Chondrocyte (in vitro differentiated cells): ENCODE measurements at regions not wholly inside any gene's neighbourhood (a gene's known extent, or its start where the extent isn't known, plus 50 kb on each side); places are given as distances from the start of the nearest gene placed in this dataset.

Source experiments
- DNase-seq: peaks from one replicate; pipeline ENCODE4 v3.0.0; 2021; ENCODE audit warnings: mixed read lengths, low spot score
- H3K27ac Mint-ChIP-seq: one replicate; pipeline ENCODE4 v1.8.0; 2021; ENCODE audit warnings: mild to moderate bottlenecking, moderate library complexity, mixed read lengths; ENCODE audit not compliant: unreplicated experiment
- H3K27me3 Mint-ChIP-seq: 2 replicates; pipeline ENCODE4 v1.8.0; 2021; ENCODE audit warnings: low read depth, mixed read lengths
- H3K36me3 Mint-ChIP-seq: 2 replicates; pipeline ENCODE4 v1.8.0; 2021; ENCODE audit warnings: low read depth, mixed read lengths
- H3K4me1 Mint-ChIP-seq: 2 replicates; pipeline ENCODE4 v1.8.0; 2021; ENCODE audit warnings: low read depth, mild to moderate bottlenecking, mixed read lengths
- H3K4me3 Mint-ChIP-seq: one replicate; pipeline ENCODE4 v1.8.0; 2021; ENCODE audit warnings: mild to moderate bottlenecking, moderate library complexity, mixed read lengths; ENCODE audit not compliant: unreplicated experiment
- H3K9me3 Mint-ChIP-seq: 2 replicates; pipeline ENCODE4 v1.8.0; 2021; ENCODE audit warnings: low read depth, mixed read lengths
- TF ChIP-seq, protein P1 (sequence below): fragments of 200-600 bp; sonication (generic); IDR thresholded peaks from 2 replicates; pipeline ENCODE4 v1.5.0; 2021; ENCODE audit warnings: antibody characterized with exemption, mild to moderate bottlenecking, moderate library complexity

DNA sequence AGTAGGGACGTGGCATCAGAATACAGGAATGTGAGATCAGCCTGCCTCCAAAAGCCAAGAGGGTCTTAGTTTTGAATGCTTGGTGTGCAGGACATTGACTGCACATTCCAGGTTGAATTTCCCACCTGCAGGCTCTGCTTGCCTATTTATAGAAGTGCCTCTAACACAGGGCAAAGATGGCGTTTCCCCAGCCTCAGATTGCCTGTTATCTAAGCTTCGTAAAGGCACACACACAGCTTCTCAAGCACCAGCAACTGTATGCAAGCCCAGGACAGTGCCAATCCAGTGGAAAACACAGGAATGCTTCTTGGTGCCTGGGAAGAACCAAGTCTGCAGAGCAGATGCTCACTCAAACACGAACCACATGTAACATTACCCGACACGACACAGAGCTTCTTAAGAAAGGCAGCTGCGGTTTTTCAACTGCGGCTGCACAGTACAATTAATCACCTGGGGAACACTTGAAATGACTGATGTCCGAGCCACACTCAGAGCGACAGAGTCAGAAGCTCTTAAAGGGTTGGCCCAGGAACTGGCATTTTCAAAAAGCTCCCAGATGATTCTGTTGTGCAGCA lies 90.0 kb upstream of the ANKRD34C start:
- H3K4me3 Mint-ChIP-seq, result no peak overlapping the region
- H3K27ac Mint-ChIP-seq, result no peak overlapping the region
- H3K27me3 Mint-ChIP-seq, result peaks cover 40% of the 10 kb centered on the region
- H3K4me1 Mint-ChIP-seq, result no peaks in the 10 kb centered on the region
- no peaks in the 10 kb centered on the region for H3K9me3 Mint-ChIP-seq
- TF ChIP-seq, protein P1, sequence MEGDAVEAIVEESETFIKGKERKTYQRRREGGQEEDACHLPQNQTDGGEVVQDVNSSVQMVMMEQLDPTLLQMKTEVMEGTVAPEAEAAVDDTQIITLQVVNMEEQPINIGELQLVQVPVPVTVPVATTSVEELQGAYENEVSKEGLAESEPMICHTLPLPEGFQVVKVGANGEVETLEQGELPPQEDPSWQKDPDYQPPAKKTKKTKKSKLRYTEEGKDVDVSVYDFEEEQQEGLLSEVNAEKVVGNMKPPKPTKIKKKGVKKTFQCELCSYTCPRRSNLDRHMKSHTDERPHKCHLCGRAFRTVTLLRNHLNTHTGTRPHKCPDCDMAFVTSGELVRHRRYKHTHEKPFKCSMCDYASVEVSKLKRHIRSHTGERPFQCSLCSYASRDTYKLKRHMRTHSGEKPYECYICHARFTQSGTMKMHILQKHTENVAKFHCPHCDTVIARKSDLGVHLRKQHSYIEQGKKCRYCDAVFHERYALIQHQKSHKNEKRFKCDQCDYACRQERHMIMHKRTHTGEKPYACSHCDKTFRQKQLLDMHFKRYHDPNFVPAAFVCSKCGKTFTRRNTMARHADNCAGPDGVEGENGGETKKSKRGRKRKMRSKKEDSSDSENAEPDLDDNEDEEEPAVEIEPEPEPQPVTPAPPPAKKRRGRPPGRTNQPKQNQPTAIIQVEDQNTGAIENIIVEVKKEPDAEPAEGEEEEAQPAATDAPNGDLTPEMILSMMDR, result no peak
- no peaks in the 10 kb centered on the region for H3K36me3 Mint-ChIP-seq
- DNase-seq, result no peak

DNA sequence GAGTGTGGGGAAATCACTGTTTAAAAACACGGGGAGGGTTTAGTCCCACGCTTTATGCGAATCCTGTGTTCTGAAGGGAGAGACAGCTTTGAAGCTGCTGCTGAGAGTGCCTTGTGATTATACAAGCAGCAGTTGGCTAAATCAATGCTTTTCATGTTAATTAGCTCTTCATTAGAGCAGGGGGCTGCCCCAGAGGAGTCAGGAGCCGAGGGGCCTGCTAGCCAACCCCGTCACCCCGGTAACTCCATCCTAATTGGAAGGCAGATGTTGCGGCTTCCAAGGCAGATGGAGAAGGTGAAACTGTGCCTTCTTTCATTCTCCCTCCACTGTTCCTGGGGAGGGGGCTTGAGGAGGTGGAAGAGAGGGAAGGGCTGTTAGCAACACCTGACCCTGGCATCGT lies 92.4 kb upstream of the ANKRD34C start:
- Mint-ChIP-seq H3K4me1 (no peaks in the 10 kb centered on the region), H3K9me3 (no peaks in the 10 kb centered on the region), H3K36me3 (no peaks in the 10 kb centered on the region), H3K27ac (no peak overlapping the region), H3K4me3 (no peak overlapping the region), H3K27me3 (peaks cover 28% of the 10 kb centered on the region)
- no peak for DNase-seq
- TF ChIP-seq, protein P1, result no peak

DNA sequence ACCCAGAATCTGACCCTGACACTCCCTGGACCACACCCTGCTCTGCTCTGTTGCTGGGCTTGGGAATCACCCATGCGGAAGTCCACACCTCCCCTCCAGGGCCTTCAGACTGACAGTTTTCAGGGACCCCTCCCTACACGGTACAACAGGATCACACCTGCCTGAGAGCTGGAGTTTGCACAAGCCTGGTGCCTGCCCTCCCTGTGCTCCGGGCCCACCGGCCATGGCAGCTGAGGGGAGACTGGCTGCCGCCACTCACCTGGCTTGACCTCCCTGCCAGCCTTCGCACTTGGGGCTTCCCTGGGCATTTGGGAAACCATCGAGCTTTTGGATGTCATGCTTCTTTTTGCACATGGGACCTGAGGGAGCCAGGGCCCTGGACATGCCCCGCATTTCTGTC lies 95.9 kb upstream of the ANKRD34C start:
- H3K4me1 Mint-ChIP-seq, result peaks cover 3% of the 10 kb centered on the region
- peaks cover 19% of the 10 kb centered on the region for H3K27me3 Mint-ChIP-seq
- no peaks in the 10 kb centered on the region for H3K9me3 Mint-ChIP-seq
- TF ChIP-seq, protein P1, result no peak
- H3K4me3 Mint-ChIP-seq, result no peak overlapping the region
- DNase-seq, result no peak
- no peaks in the 10 kb centered on the region for H3K36me3 Mint-ChIP-seq
- H3K27ac Mint-ChIP-seq, result no peak overlapping the region

DNA sequence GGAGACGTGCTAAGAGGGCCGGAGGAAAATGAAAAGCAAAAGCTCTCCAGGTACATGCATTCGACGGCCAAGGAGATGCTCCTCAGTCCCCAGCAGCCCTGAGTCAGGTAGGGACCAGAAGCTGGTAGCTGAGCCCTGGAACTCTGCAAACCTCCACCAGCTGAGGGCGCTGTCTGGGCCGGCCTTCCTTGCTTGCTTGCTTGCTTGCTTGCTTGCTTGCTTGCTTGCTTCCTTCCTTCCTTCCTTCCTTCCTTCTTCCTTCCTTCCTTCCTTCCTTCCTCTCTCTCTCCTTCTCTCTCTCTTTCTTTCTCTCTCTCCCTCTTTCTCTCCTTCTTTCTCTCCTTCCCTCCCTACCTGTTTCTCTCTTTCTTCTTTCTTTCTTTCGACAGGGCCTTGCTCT lies 94.6 kb upstream of the RASGRF1 start:
- Mint-ChIP-seq H3K27ac (no peak overlapping the region), H3K4me3 (no peak overlapping the region), H3K4me1 (peaks cover 3% of the 10 kb centered on the region), H3K27me3 (peaks cover 13% of the 10 kb centered on the region), H3K9me3 (no peaks in the 10 kb centered on the region), H3K36me3 (no peaks in the 10 kb centered on the region)
- DNase-seq, result no peak
- TF ChIP-seq, protein P1, result no peak

DNA sequence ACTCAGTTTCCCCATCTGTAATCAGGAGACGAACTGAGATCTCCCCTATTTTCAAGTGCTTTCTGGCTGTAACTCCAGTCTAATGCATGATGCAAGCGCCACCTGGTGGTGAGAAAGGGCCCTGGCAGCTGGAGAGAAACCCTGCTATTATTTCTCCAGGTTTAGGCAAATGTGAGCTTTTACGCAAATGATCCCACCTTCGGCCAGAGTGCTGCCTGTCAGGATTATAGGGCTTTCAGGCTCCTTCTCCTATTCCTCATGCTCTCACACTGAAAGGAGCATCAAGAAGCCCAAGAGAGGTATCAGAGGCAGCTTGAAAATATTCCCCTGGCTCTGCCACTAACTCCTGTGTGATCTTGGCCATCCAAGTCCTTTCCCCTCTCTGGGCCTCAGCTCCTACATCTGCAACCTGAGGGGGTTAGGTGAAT lies 93.9 kb upstream of the RASGRF1 start:
- no peaks in the 10 kb centered on the region for H3K36me3 Mint-ChIP-seq
- peaks cover 12% of the 10 kb centered on the region for H3K27me3 Mint-ChIP-seq
- TF ChIP-seq, protein P1, result peak; percentile 98
- peaks cover 3% of the 10 kb centered on the region for H3K4me1 Mint-ChIP-seq
- DNase-seq, result no peak
- H3K9me3 Mint-ChIP-seq, result no peaks in the 10 kb centered on the region
- no peak overlapping the region for H3K27ac Mint-ChIP-seq
- H3K4me3 Mint-ChIP-seq, result no peak overlapping the region
